ENCODE measurements at regions not wholly inside any gene's neighbourhood (a gene's known extent, or its start where the extent isn't known, plus 50 kb on each side); places are given as distances from the start of the nearest gene placed in this dataset.

DNA sequence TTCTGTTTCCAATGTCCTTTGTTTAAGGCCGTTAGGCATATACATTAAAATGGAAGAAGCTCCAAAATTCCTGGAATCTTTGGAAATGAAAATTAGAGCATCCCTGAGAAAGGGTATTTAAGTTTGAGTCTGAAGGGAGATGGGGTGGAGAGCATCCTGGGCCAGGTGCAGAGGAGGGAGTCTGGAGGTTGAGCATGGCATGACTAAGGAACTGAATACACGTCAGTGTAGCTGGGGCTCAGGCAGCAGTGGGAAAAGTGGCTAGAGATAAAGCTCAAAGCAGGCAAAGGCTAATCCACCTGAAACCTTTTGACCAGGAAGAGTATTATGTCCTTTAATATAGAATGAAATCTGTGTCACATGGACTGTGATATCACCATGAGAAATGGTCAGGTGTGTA lies 669.0 kb upstream of the RBFOX1 start:
- no peak for TF ChIP-seq CTCF (IDR thresholded peaks at IDR 0.05; ENCODE audit: low read depth, low read length)
- Histone ChIP-seq H3K9me3 (ENCODE audit: control insufficient read depth, insufficient read depth, low read length) (peaks cover 36% of the 10 kb centered on the region), H3K27ac (ENCODE audit: low read depth, low read length) (no peak overlapping the region), H3K27me3 (ENCODE audit: control insufficient read depth, insufficient read depth, low read length) (no peaks in the 10 kb centered on the region), H3K4me3 (ENCODE audit: low read depth, low read length) (no peak overlapping the region)
- no peak for DNase-seq (ENCODE audit: low read depth, low spot score)
- CTCF ChIA-PET, result no interaction called here
- POLR2A ChIA-PET, result no interaction called here

GRCh38 chr16:6656760-6657159 lies 675.9 kb upstream of the RBFOX1 start:
- ChIA-PET CTCF (no interaction called here), POLR2A (no interaction called here)
- DNase-seq (ENCODE audit: low read depth, low spot score), result no peak
- peaks cover 33% of the 10 kb centered on the region for H3K9me3 ChIP-seq (ENCODE audit: control insufficient read depth, insufficient read depth, low read length)
- no peaks in the 10 kb centered on the region for H3K27me3 ChIP-seq (ENCODE audit: control insufficient read depth, insufficient read depth, low read length)
- no peak for TF ChIP-seq CTCF (IDR thresholded peaks at IDR 0.05; ENCODE audit: low read depth, low read length)
- no peak overlapping the region for H3K4me3 ChIP-seq (ENCODE audit: low read depth, low read length)
- H3K27ac ChIP-seq (ENCODE audit: low read depth, low read length), result no peak overlapping the region

DNA sequence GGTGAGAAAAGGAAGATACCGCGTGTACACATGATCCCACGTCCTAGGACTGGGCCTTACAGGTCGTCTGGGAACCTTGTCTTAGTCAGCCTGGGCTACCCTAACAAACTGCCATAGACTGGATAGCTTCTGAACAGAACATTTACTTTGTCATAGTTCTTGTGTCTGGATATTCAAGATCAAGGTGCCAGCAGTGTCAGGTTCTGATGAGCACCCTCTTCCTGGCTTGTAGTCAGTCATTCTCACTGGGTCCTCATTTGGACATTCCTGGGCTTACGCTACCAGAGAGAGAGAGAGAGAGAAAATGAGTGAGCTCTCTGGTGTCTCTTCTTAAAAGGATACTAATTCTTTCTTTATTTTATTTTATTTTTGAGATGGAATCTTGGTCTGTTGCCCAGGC lies 685.8 kb upstream of the RBFOX1 start:
- Histone ChIP-seq H3K27me3 (ENCODE audit: control insufficient read depth, insufficient read depth, low read length) (no peaks in the 10 kb centered on the region), H3K4me3 (ENCODE audit: low read depth, low read length) (no peak overlapping the region), H3K9me3 (ENCODE audit: control insufficient read depth, insufficient read depth, low read length) (peaks cover 10% of the 10 kb centered on the region), H3K27ac (ENCODE audit: low read depth, low read length) (no peak overlapping the region)
- DNase-seq (ENCODE audit: low read depth, low spot score), result no peak
- TF ChIP-seq CTCF (IDR thresholded peaks at IDR 0.05; ENCODE audit: low read depth, low read length), result no peak
- ChIA-PET CTCF (no interaction called here), POLR2A (no interaction called here)

- no peaks in the 10 kb centered on the region for H3K27me3 ChIP-seq (ENCODE audit: control insufficient read depth, insufficient read depth, low read length)
Observed at GRCh38 chr16:6645768-6646568, 686.7 kb upstream of the RBFOX1 start.

More at GRCh38 chr16:6645768-6646568, 686.7 kb upstream of the RBFOX1 start:
- DNase-seq (ENCODE audit: low read depth, low spot score), result no peak
- H3K27ac ChIP-seq (ENCODE audit: low read depth, low read length), result no peak overlapping the region
- H3K9me3 ChIP-seq (ENCODE audit: control insufficient read depth, insufficient read depth, low read length), result peaks cover 7% of the 10 kb centered on the region
- TF ChIP-seq CTCF (IDR thresholded peaks at IDR 0.05; ENCODE audit: low read depth, low read length), result no peak
- ChIA-PET CTCF (no interaction called here), POLR2A (no interaction called here)
- H3K4me3 ChIP-seq (ENCODE audit: low read depth, low read length), result no peak overlapping the region
